Transverse colon (tissue), 4 donors: ENCODE measurements at regions not wholly inside any gene's neighbourhood (a gene's known extent, or its start where the extent isn't known, plus 50 kb on each side); places are given as distances from the start of the nearest gene placed in this dataset.
"Not testable (repeated sequence)": the region's sequence is repeated elsewhere in the genome, so short reads cannot be mapped to it uniquely, and the experiment has no call there.

Experiments used
- EP300 ChIP-seq: sonication (generic); formaldehyde crosslinking; IDR thresholded peaks from one replicate; pipeline ENCODE4 v1.6.1; 2017; ENCODE audit warnings: antibody characterized with exemption, low read depth
- POLR2A ChIP-seq: fragments of 450-650 bp; IDR thresholded peaks from one replicate; pipeline ENCODE4 v1.6.1; 2016; ENCODE audit warnings: antibody characterized with exemption, mild to moderate bottlenecking, moderate library complexity
- POLR2AphosphoS5 ChIP-seq, 3 donors: sonication (generic); formaldehyde crosslinking; IDR thresholded peaks; one replicate each; pipeline ENCODE4 v1.6.1; 2016; ENCODE audit warnings: antibody characterized with exemption in 3 of 3
- TF ChIP-seq, protein P1 (sequence below), 5 experiments: fragments of 200-600 bp in 3 of 5; fragments of 450-650 bp in 2 of 5; sonication (generic) in 3 of 5; IDR thresholded peaks; 1 replicate in 2 of 5; 2 replicates in 3 of 5; pipeline ENCODE4 v1.5.1; 2016 to 2017; ENCODE audit warnings: antibody characterized with exemption in 5 of 5, inconsistent platforms in 3 of 5, mild to moderate bottlenecking in 2 of 5, moderate library complexity in 1 of 5

DNA sequence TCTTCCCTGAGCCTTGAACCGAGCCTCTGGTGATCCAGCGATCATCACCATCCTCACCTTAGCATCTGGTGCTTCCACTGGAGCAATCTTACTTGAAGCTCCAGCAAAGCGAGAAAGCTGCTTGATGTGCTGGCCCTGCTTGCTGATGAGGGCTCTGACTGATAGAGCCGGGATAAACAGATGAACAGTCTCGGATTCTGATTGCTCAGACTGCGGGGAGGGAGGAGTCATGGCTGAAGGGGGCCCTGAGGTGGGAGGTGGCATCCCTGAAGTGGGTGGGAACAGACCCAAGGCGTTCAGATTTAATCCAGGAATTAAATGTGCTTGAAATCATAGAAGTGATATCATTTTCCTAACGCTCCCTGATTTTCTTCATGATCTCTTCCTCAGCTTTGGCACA lies 74.4 kb upstream of the RPS6KA2 start:
- TF ChIP-seq, protein P1, sequence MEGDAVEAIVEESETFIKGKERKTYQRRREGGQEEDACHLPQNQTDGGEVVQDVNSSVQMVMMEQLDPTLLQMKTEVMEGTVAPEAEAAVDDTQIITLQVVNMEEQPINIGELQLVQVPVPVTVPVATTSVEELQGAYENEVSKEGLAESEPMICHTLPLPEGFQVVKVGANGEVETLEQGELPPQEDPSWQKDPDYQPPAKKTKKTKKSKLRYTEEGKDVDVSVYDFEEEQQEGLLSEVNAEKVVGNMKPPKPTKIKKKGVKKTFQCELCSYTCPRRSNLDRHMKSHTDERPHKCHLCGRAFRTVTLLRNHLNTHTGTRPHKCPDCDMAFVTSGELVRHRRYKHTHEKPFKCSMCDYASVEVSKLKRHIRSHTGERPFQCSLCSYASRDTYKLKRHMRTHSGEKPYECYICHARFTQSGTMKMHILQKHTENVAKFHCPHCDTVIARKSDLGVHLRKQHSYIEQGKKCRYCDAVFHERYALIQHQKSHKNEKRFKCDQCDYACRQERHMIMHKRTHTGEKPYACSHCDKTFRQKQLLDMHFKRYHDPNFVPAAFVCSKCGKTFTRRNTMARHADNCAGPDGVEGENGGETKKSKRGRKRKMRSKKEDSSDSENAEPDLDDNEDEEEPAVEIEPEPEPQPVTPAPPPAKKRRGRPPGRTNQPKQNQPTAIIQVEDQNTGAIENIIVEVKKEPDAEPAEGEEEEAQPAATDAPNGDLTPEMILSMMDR (IDR thresholded peaks at IDR 0.05): not testable (repeated sequence)
- not testable (repeated sequence) for TF ChIP-seq POLR2AphosphoS5 (IDR thresholded peaks at IDR 0.05); POLR2A; EP300
